Rectal smooth muscle tissue (tissue), 1 donor: ENCODE measurements at regions not wholly inside any gene's neighbourhood (a gene's known extent, or its start where the extent isn't known, plus 50 kb on each side); places are given as distances from the start of the nearest gene placed in this dataset.

Experiments used
- H3K27ac ChIP-seq: one replicate; pipeline ENCODE4 v1.7.0; 2013; ENCODE audit warnings: low read depth, low read length, inconsistent platforms
- H3K27me3 ChIP-seq: one replicate; pipeline ENCODE4 v1.7.0; 2013; ENCODE audit warnings: low read length; ENCODE audit not compliant: control insufficient read depth, insufficient read depth
- H3K36me3 ChIP-seq: one replicate; pipeline ENCODE4 v1.7.0; 2013; ENCODE audit warnings: low read length; ENCODE audit not compliant: control insufficient read depth, insufficient read depth
- H3K4me1 ChIP-seq: one replicate; pipeline ENCODE4 v1.7.0; 2013; ENCODE audit warnings: low read length; ENCODE audit not compliant: control insufficient read depth, insufficient read depth
- H3K4me3 ChIP-seq: one replicate; pipeline ENCODE4 v1.7.0; 2013; ENCODE audit warnings: low read length
- H3K9ac ChIP-seq: one replicate; pipeline ENCODE4 v1.7.0; 2013; ENCODE audit warnings: low read length

- H3K27ac ChIP-seq: no peak overlapping the region
- H3K4me3 ChIP-seq: no peak overlapping the region
- H3K36me3 ChIP-seq: no peaks in the 10 kb centered on the region
- H3K9ac ChIP-seq: no peak overlapping the region
- H3K27me3 ChIP-seq: no peaks in the 10 kb centered on the region
- H3K4me1 ChIP-seq: no peaks in the 10 kb centered on the region
Measured at GRCh38 chr19:28486926-28487325, 726.0 kb downstream of the UQCRFS1 start.

GRCh38 chr19:28486473-28486872 is 726.5 kb downstream of the UQCRFS1 start:
- Histone ChIP-seq H3K36me3 (no peaks in the 10 kb centered on the region), H3K27me3 (no peaks in the 10 kb centered on the region)

GRCh38 chr19:28485292-28485691 is 727.7 kb downstream of the UQCRFS1 start:
- Histone ChIP-seq H3K4me1 (no peaks in the 10 kb centered on the region), H3K9ac (no peak overlapping the region), H3K4me3 (no peak overlapping the region), H3K27me3 (no peaks in the 10 kb centered on the region), H3K36me3 (no peaks in the 10 kb centered on the region), H3K27ac (no peak overlapping the region)

More at GRCh38 chr19:28486473-28486872, 726.5 kb downstream of the UQCRFS1 start:
- Histone ChIP-seq H3K4me3 (no peak overlapping the region), H3K9ac (no peak overlapping the region), H3K27ac (no peak overlapping the region), H3K4me1 (no peaks in the 10 kb centered on the region)

GRCh38 chr19:28483197-28483596 is 729.8 kb downstream of the UQCRFS1 start:
- no peaks in the 10 kb centered on the region for H3K4me1 ChIP-seq
- H3K27ac ChIP-seq: no peak overlapping the region
- no peak overlapping the region for H3K9ac ChIP-seq
- H3K36me3 ChIP-seq: no peaks in the 10 kb centered on the region
- no peaks in the 10 kb centered on the region for H3K27me3 ChIP-seq
- H3K4me3 ChIP-seq: no peak overlapping the region

- no peaks in the 10 kb centered on the region for H3K4me1 ChIP-seq
- H3K36me3 ChIP-seq: no peaks in the 10 kb centered on the region
- no peak overlapping the region for H3K9ac ChIP-seq
- no peak overlapping the region for H3K27ac ChIP-seq
- no peaks in the 10 kb centered on the region for H3K27me3 ChIP-seq
- no peak overlapping the region for H3K4me3 ChIP-seq
Measured at GRCh38 chr19:28482221-28482620, 730.7 kb downstream of the UQCRFS1 start.

GRCh38 chr19:28481674-28482073 is 731.3 kb downstream of the UQCRFS1 start:
- Histone ChIP-seq H3K4me3 (no peak overlapping the region), H3K36me3 (no peaks in the 10 kb centered on the region), H3K27ac (no peak overlapping the region), H3K4me1 (no peaks in the 10 kb centered on the region), H3K27me3 (no peaks in the 10 kb centered on the region), H3K9ac (peak overlapping the region; percentile 11)

GRCh38 chr19:28475525-28475924 is 737.4 kb downstream of the UQCRFS1 start:
- H3K9ac ChIP-seq: no peak overlapping the region
- H3K4me1 ChIP-seq: no peaks in the 10 kb centered on the region
- H3K36me3 ChIP-seq: no peaks in the 10 kb centered on the region
- no peak overlapping the region for H3K4me3 ChIP-seq
- H3K27me3 ChIP-seq: no peaks in the 10 kb centered on the region
- H3K27ac ChIP-seq: no peak overlapping the region

GRCh38 chr19:28472843-28473242 is 740.1 kb downstream of the UQCRFS1 start:
- Histone ChIP-seq H3K27ac (no peak overlapping the region), H3K4me1 (no peaks in the 10 kb centered on the region), H3K36me3 (no peaks in the 10 kb centered on the region), H3K27me3 (no peaks in the 10 kb centered on the region), H3K9ac (no peak overlapping the region), H3K4me3 (no peak overlapping the region)

GRCh38 chr19:28471731-28472510 is 741.0 kb downstream of the UQCRFS1 start:
- H3K36me3 ChIP-seq: no peaks in the 10 kb centered on the region
- H3K4me1 ChIP-seq: no peaks in the 10 kb centered on the region
- H3K27ac ChIP-seq: no peak overlapping the region
- no peak overlapping the region for H3K9ac ChIP-seq
- no peaks in the 10 kb centered on the region for H3K27me3 ChIP-seq
- H3K4me3 ChIP-seq: no peak overlapping the region

- Histone ChIP-seq H3K36me3 (no peaks in the 10 kb centered on the region), H3K4me1 (no peaks in the 10 kb centered on the region), H3K27ac (no peak overlapping the region), H3K9ac (no peak overlapping the region), H3K4me3 (no peak overlapping the region), H3K27me3 (no peaks in the 10 kb centered on the region)
Measured at GRCh38 chr19:28469544-28469943, 743.4 kb downstream of the UQCRFS1 start.

- no peak overlapping the region for H3K4me3 ChIP-seq
- no peaks in the 10 kb centered on the region for H3K36me3 ChIP-seq
- no peak overlapping the region for H3K27ac ChIP-seq
- no peak overlapping the region for H3K9ac ChIP-seq
- no peaks in the 10 kb centered on the region for H3K27me3 ChIP-seq
- no peaks in the 10 kb centered on the region for H3K4me1 ChIP-seq
Measured at GRCh38 chr19:28468701-28469459, 744.1 kb downstream of the UQCRFS1 start.

- H3K36me3 ChIP-seq: no peaks in the 10 kb centered on the region
- no peak overlapping the region for H3K9ac ChIP-seq
- no peak overlapping the region for H3K27ac ChIP-seq
- no peaks in the 10 kb centered on the region for H3K27me3 ChIP-seq
- no peak overlapping the region for H3K4me3 ChIP-seq
- no peaks in the 10 kb centered on the region for H3K4me1 ChIP-seq
Measured at GRCh38 chr19:28466107-28467045, 746.6 kb downstream of the UQCRFS1 start.
